Right lobe of liver (tissue), 4 donors: ENCODE measurements at regions not wholly inside any gene's neighbourhood (a gene's known extent, or its start where the extent isn't known, plus 50 kb on each side); places are given as distances from the start of the nearest gene placed in this dataset.

Source experiments
- CTCF ChIP-seq, 4 donors: fragments of 200-600 bp in 3 of 4; fragments of 450-650 bp in 1 of 4; IDR thresholded peaks; one replicate each; pipeline versions ENCODE4 v1.5.1 to v1.8.0; 2016 to 2022; ENCODE audit warnings: antibody characterized with exemption in 4 of 4, mild to moderate bottlenecking in 2 of 4
- POLR2A ChIP-seq: fragments of 450-650 bp; IDR thresholded peaks from one replicate; pipeline ENCODE4 v1.6.1; 2017; ENCODE audit warnings: antibody characterized with exemption, mild to moderate bottlenecking
- donor health status: DM: no; HTN: no; CAD: no.
- donor health status: DM: no; HTN: no; CAD: no.
- donor health status: DM: no; HTN: yes; CAD: no.

- TF ChIP-seq CTCF (IDR thresholded peaks at IDR 0.05) (no peak), POLR2A (no peak)
Observed at GRCh38 chr12:74614426-74614825, 76.8 kb downstream of the ATXN7L3B start.
